ENCODE measurements at regions not wholly inside any gene's neighbourhood (a gene's known extent, or its start where the extent isn't known, plus 50 kb on each side); places are given as distances from the start of the nearest gene placed in this dataset.

GRCh38 chr22:48693377-48694135 is 1134.1 kb downstream of the BRD1 start:
- DNase-seq (ENCODE audit: low spot score), result no peak

- DNase-seq (ENCODE audit: low spot score), result no peak
Measured at GRCh38 chr22:48692734-48693376, 1134.8 kb downstream of the BRD1 start.

- DNase-seq (ENCODE audit: low spot score), result no peak
Measured at GRCh38 chr22:48691431-48691851, 1136.2 kb downstream of the BRD1 start.

- no peak for DNase-seq (ENCODE audit: low spot score)
Measured at GRCh38 chr22:48690583-48691317, 1136.9 kb downstream of the BRD1 start.

GRCh38 chr22:48689206-48689605 is 1138.5 kb downstream of the BRD1 start:
- DNase-seq (ENCODE audit: low spot score), result no peak

GRCh38 chr22:48688366-48688765 is 1139.3 kb downstream of the BRD1 start:
- DNase-seq (ENCODE audit: low spot score), result no peak

- no peak for DNase-seq (ENCODE audit: low spot score)
Measured at GRCh38 chr22:48687606-48688005, 1140.1 kb downstream of the BRD1 start.

- no peak for DNase-seq (ENCODE audit: low spot score)
Measured at GRCh38 chr22:48686694-48687302, 1140.9 kb downstream of the BRD1 start.

GRCh38 chr22:48685767-48686166 is 1141.9 kb downstream of the BRD1 start:
- no peak for DNase-seq (ENCODE audit: low spot score)

- DNase-seq (ENCODE audit: low spot score), result no peak
Measured at GRCh38 chr22:48683640-48684039, 1144.0 kb downstream of the BRD1 start.

- no peak for DNase-seq (ENCODE audit: low spot score)
Measured at GRCh38 chr22:48682504-48682903, 1145.2 kb downstream of the BRD1 start.

- no peak for DNase-seq (ENCODE audit: low spot score)
Measured at GRCh38 chr22:48680601-48681000, 1147.1 kb downstream of the BRD1 start.

GRCh38 chr22:48679656-48680555 is 1147.8 kb downstream of the BRD1 start:
- DNase-seq (ENCODE audit: low spot score), result no peak

- no peak for DNase-seq (ENCODE audit: low spot score)
Measured at GRCh38 chr22:48678171-48679135, 1149.2 kb downstream of the BRD1 start.

- DNase-seq (ENCODE audit: low spot score), result no peak
Measured at GRCh38 chr22:48677621-48678020, 1150.1 kb downstream of the BRD1 start.

- DNase-seq (ENCODE audit: low spot score), result no peak
Measured at GRCh38 chr22:48677168-48677520, 1150.5 kb downstream of the BRD1 start.

GRCh38 chr22:48676266-48677167 is 1151.2 kb downstream of the BRD1 start:
- DNase-seq (ENCODE audit: low spot score), result no peak

GRCh38 chr22:48675830-48676145 is 1151.9 kb downstream of the BRD1 start:
- no peak for DNase-seq (ENCODE audit: low spot score)

- no peak for DNase-seq (ENCODE audit: low spot score)
Measured at GRCh38 chr22:48675141-48675829, 1152.4 kb downstream of the BRD1 start.
